ACHN (cell line): ENCODE measurements at regions not wholly inside any gene's neighbourhood (a gene's known extent, or its start where the extent isn't known, plus 50 kb on each side); places are given as distances from the start of the nearest gene placed in this dataset.

Experiments used
- DNase-seq: peaks from one replicate; pipeline ENCODE4 v3.0.0-alpha.2; 2015
- in situ Hi-C: cut with HindIII; loops from 2 replicates; pipeline ENCODE4 v1.10.0; 2017; ENCODE audit warnings: low sequenced_read_pairs, low pct_ligation_motif_present, low pct_unique_long_range_greater_than_20kb

GRCh38 chr14:54220071-54220703, 176.6 kb upstream of the CDKN3 start:
- in situ Hi-C loops: no loop called here
- no peak for DNase-seq

GRCh38 chr14:54220704-54221431, 175.9 kb upstream of the CDKN3 start:
- in situ Hi-C loops: no loop called here
- no peak for DNase-seq

- in situ Hi-C loops: no loop called here
- DNase-seq: no peak
Observed at GRCh38 chr14:54221432-54221803, 175.4 kb upstream of the CDKN3 start.

- no peak for DNase-seq
- in situ Hi-C loops: no loop called here
Observed at GRCh38 chr14:54221971-54222370, 174.8 kb upstream of the CDKN3 start.

GRCh38 chr14:54223831-54224402, 172.9 kb upstream of the CDKN3 start:
- no peak for DNase-seq
- in situ Hi-C loops: no loop called here

- DNase-seq: no peak
- in situ Hi-C loops: no loop called here
Observed at GRCh38 chr14:54225457-54226060, 171.2 kb upstream of the CDKN3 start.

GRCh38 chr14:54226103-54226502, 170.7 kb upstream of the CDKN3 start:
- in situ Hi-C loops: no loop called here
- no peak for DNase-seq

- no peak for DNase-seq
- in situ Hi-C loops: no loop called here
Observed at GRCh38 chr14:54226558-54226957, 170.2 kb upstream of the CDKN3 start.

- in situ Hi-C loops: no loop called here
- no peak for DNase-seq
Observed at GRCh38 chr14:54229136-54229535, 167.7 kb upstream of the CDKN3 start.

GRCh38 chr14:54230645-54231044, 166.2 kb upstream of the CDKN3 start:
- in situ Hi-C loops: no loop called here
- DNase-seq: no peak

- in situ Hi-C loops: no loop called here
- DNase-seq: no peak
Observed at GRCh38 chr14:54232735-54233134, 164.1 kb upstream of the CDKN3 start.

- in situ Hi-C loops: no loop called here
- no peak for DNase-seq
Observed at GRCh38 chr14:54241517-54241916, 155.3 kb upstream of the CDKN3 start.

- in situ Hi-C loops: no loop called here
- DNase-seq: no peak
Observed at GRCh38 chr14:54251356-54251755, 145.5 kb upstream of the CDKN3 start.

GRCh38 chr14:54252072-54252730, 144.6 kb upstream of the CDKN3 start:
- peak; percentile 89 for DNase-seq
- in situ Hi-C loops: no loop called here

GRCh38 chr14:54253195-54253947, 143.4 kb upstream of the CDKN3 start:
- peak; percentile 81 for DNase-seq
- in situ Hi-C loops: no loop called here

GRCh38 chr14:54256156-54256555, 140.7 kb upstream of the CDKN3 start:
- in situ Hi-C loops: no loop called here
- no peak for DNase-seq

GRCh38 chr14:54257424-54257823, 139.4 kb upstream of the CDKN3 start:
- in situ Hi-C loops: no loop called here

GRCh38 chr14:54258382-54258781, 138.4 kb upstream of the CDKN3 start:
- in situ Hi-C loops: no loop called here
- DNase-seq: no peak

More at GRCh38 chr14:54257424-54257823, 139.4 kb upstream of the CDKN3 start:
- no peak for DNase-seq
